ENCODE measurements at regions not wholly inside any gene's neighbourhood (a gene's known extent, or its start where the extent isn't known, plus 50 kb on each side); places are given as distances from the start of the nearest gene placed in this dataset.

- no peak for TF ChIP-seq CTCF (IDR thresholded peaks at IDR 0.05; ENCODE audit: low read length, missing control alignments)
- H3K4me3 ChIP-seq (replicated peaks; ENCODE audit: low read depth, low read length), result no peak overlapping the region
- DNase-seq (ENCODE audit: low read depth), result peak; percentile 11
Measured at GRCh38 chr9:2281031-2281802, 266.1 kb downstream of the SMARCA2 start.

- DNase-seq (ENCODE audit: low read depth), result no peak
- H3K4me3 ChIP-seq (replicated peaks; ENCODE audit: low read depth, low read length), result no peak overlapping the region
- TF ChIP-seq CTCF (IDR thresholded peaks at IDR 0.05; ENCODE audit: low read length, missing control alignments), result no peak
Measured at GRCh38 chr9:2281803-2282185, 266.6 kb downstream of the SMARCA2 start.

GRCh38 chr9:2284770-2285169, 269.6 kb downstream of the SMARCA2 start:
- H3K4me3 ChIP-seq (replicated peaks; ENCODE audit: low read depth, low read length), result no peak overlapping the region
- DNase-seq (ENCODE audit: low read depth), result no peak
- no peak for TF ChIP-seq CTCF (IDR thresholded peaks at IDR 0.05; ENCODE audit: low read length, missing control alignments)

GRCh38 chr9:2285416-2286332, 270.5 kb downstream of the SMARCA2 start:
- H3K4me3 ChIP-seq (replicated peaks; ENCODE audit: low read depth, low read length), result no peak overlapping the region
- no peak for DNase-seq (ENCODE audit: low read depth)
- TF ChIP-seq CTCF (IDR thresholded peaks at IDR 0.05; ENCODE audit: low read length, missing control alignments), result no peak

GRCh38 chr9:2286333-2286705, 271.2 kb downstream of the SMARCA2 start:
- no peak overlapping the region for H3K4me3 ChIP-seq (replicated peaks; ENCODE audit: low read depth, low read length)
- no peak for DNase-seq (ENCODE audit: low read depth)
- no peak for TF ChIP-seq CTCF (IDR thresholded peaks at IDR 0.05; ENCODE audit: low read length, missing control alignments)

- DNase-seq (ENCODE audit: low read depth), result no peak
- TF ChIP-seq CTCF (IDR thresholded peaks at IDR 0.05; ENCODE audit: low read length, missing control alignments), result no peak
- no peak overlapping the region for H3K4me3 ChIP-seq (replicated peaks; ENCODE audit: low read depth, low read length)
Measured at GRCh38 chr9:2286825-2287455, 271.8 kb downstream of the SMARCA2 start.
